K562 (cell line): ENCODE measurements at regions not wholly inside any gene's neighbourhood (a gene's known extent, or its start where the extent isn't known, plus 50 kb on each side); places are given as distances from the start of the nearest gene placed in this dataset.

Experiments
- ATAC-seq: fragments of 200-7000 bp; cut with Tn5 transposase; 3 replicates; pipeline ENCODE4 v1.9.1; 2020; ENCODE audit warnings: moderate library complexity
- BruUV-seq: library from RNA; stranded (reverse); fragments of 400-500 nt; replicated peaks from 2 replicates; lab custom pipeline; 2021; lab: Mats Ljungman, UMichigan
- CTCF ChIA-PET: fragments of 300-600 bp; formaldehyde crosslinking; extraction: SDS; loops from one replicate; lab custom pipeline; 2021; ENCODE audit warnings: low intra/inter-chr PET ratio; lab: Yijun Ruan, JAX
- POLR2A ChIA-PET: fragments of 300-600, 350-650 bp; sonication (Branson Sonifier 250); formaldehyde crosslinking; extraction: SDS; loops from one replicate; lab custom pipeline; 2021; ENCODE audit warnings: antibody characterized with exemption, inconsistent platforms; lab: Yijun Ruan, JAX
- DNase-seq, 4 experiments: peaks; one replicate each; pipeline versions ENCODE4 v3.0.0 to v3.0.0-alpha.2; 2011 to 2018; ENCODE audit warnings: low spot score in 3 of 4, mixed read lengths in 3 of 4; ENCODE audit errors: extremely low read depth in 1 of 4
- FAIRE-seq: peaks from 2 replicates; lab custom pipeline; 2011; peaks lifted over from hg19 to GRCh38; lab: Jason Lieb, UNC
- H2AFZ ChIP-seq: 2 replicates; pipeline ENCODE4 v1.6.0; 2011; ENCODE audit warnings: low read depth, low read length, control low read depth, inconsistent platforms
- H3K27ac ChIP-seq: fragments of 200-600 bp; 3 replicates; pipeline ENCODE4 v1.8.0; 2011; ENCODE audit warnings: low read depth, mild to moderate bottlenecking, control low read depth, inconsistent platforms, low read length, moderate library complexity, mixed read lengths; ENCODE audit errors: extremely low read depth
- H3K27me3 ChIP-seq, 2 experiments: fragments of 300-600 bp in 1 of 2; 2 replicates in 1 of 2; 3 replicates in 1 of 2; pipeline versions ENCODE4 v1.6.0 to v1.8.0; 2011; ENCODE audit warnings: inconsistent platforms in 2 of 2, low read length in 2 of 2, mild to moderate bottlenecking in 1 of 2, mixed read lengths in 1 of 2, moderate library complexity in 1 of 2; ENCODE audit not compliant: control insufficient read depth in 2 of 2, insufficient read depth in 2 of 2
- H3K36me3 ChIP-seq: fragments of 300-600 bp; 3 replicates; pipeline ENCODE4 v1.8.0; 2011; ENCODE audit warnings: mild to moderate bottlenecking, low read length, inconsistent platforms; ENCODE audit not compliant: control insufficient read depth, insufficient read depth
- H3K4me1 ChIP-seq, 2 experiments: fragments of 200-600 bp in 1 of 2; replicated peaks in 1 of 2; 2 replicates in 1 of 2; 3 replicates in 1 of 2; pipeline versions ENCODE4 v1.5.1 to v1.8.0; 2011; ENCODE audit warnings: inconsistent platforms in 2 of 2, low read length in 2 of 2, mild to moderate bottlenecking in 1 of 2, mixed read lengths in 1 of 2, moderate library complexity in 1 of 2; ENCODE audit not compliant: control insufficient read depth in 2 of 2, insufficient read depth in 2 of 2
- H3K4me2 ChIP-seq: 2 replicates; pipeline ENCODE4 v1.6.1; 2011; ENCODE audit warnings: low read length, control low read depth, inconsistent platforms, mixed read lengths; ENCODE audit not compliant: insufficient read depth
- H3K4me3 ChIP-seq: fragments of 200-600 bp; sonication (generic), shearing (Covaris generic); 2 replicates; pipeline ENCODE4 v1.5.1; 2016; ENCODE audit warnings: control low read depth, inconsistent platforms
- H3K79me2 ChIP-seq: fragments of 200-600 bp; 3 replicates; pipeline ENCODE4 v1.8.0; 2011; ENCODE audit warnings: low read length, inconsistent platforms; ENCODE audit not compliant: control insufficient read depth, insufficient read depth
- H3K9ac ChIP-seq, 2 experiments: 2 replicates each; pipeline versions ENCODE4 v1.6.0 to v1.6.1; 2011; ENCODE audit warnings: low read depth in 2 of 2, low read length in 2 of 2, control low read depth in 1 of 2, inconsistent platforms in 1 of 2, mild to moderate bottlenecking in 1 of 2, mixed read lengths in 1 of 2; ENCODE audit not compliant: insufficient read depth in 1 of 2
- H3K9me1 ChIP-seq: one replicate; pipeline ENCODE4 v1.6.0; 2011; ENCODE audit warnings: inconsistent platforms, mild to moderate bottlenecking, low read length, moderate library complexity; ENCODE audit not compliant: control insufficient read depth, insufficient read depth
- H3K9me3 ChIP-seq: replicated peaks from 2 replicates; pipeline ENCODE4 v1.5.1; 2011; ENCODE audit warnings: low read depth, low read length, inconsistent platforms; ENCODE audit not compliant: control insufficient read depth, insufficient read depth
- H4K20me1 ChIP-seq: replicated peaks from 2 replicates; pipeline ENCODE4 v1.6.1; 2011; ENCODE audit warnings: low read length, inconsistent platforms, mixed read lengths; ENCODE audit not compliant: control insufficient read depth, insufficient read depth
- EP400 ChIP-seq: fragments of 450-650 bp; IDR thresholded peaks from 2 replicates; pipeline ENCODE4 v1.6.1; 2017; ENCODE audit warnings: antibody characterized with exemption, mild to moderate bottlenecking, moderate library complexity
- HCFC1 ChIP-seq: IDR thresholded peaks from 2 replicates; pipeline ENCODE4 v1.6.1; 2012; ENCODE audit warnings: low read depth, low read length, improper control_type of control experiment
- KAT2B ChIP-seq: IDR thresholded peaks from one replicate; pipeline ENCODE4 v1.6.1; 2012; ENCODE audit warnings: low read depth, mild to moderate bottlenecking, control low read depth, inconsistent platforms, low read length, moderate library complexity
- KLF16 ChIP-seq: IDR thresholded peaks from 2 replicates; pipeline ENCODE4 v1.6.1; 2016; ENCODE audit warnings: antibody characterized with exemption
- MBD2 ChIP-seq: sonication (generic); IDR thresholded peaks from 2 replicates; pipeline ENCODE4 v1.6.1; 2016; ENCODE audit warnings: low read depth, borderline replicate concordance
- TAF7 ChIP-seq: fragments of 450-650 bp; IDR thresholded peaks from 2 replicates; pipeline ENCODE4 v1.6.1; 2016; ENCODE audit warnings: missing genetic modification characterization, missing compliant biosample characterization
- WGBS: fragments of 100-300 bp; shearing (Covaris generic); methylation state at CpG from one replicate; pipeline ENCODE4 v1.1.6; 2016; ENCODE audit warnings: low coverage, mixed read lengths; ENCODE audit not compliant: insufficient coverage; ENCODE audit errors: missing lambda C conversion rate; 5-methylcytosine and 5-hydroxymethylcytosine counted together
- in situ Hi-C: fragments of 300-500 bp; cut with MboI; formaldehyde crosslinking; loops from 4 replicates; pipeline ENCODE4 v1.15.0; 2018; ENCODE audit warnings: inconsistent platforms, mixed read lengths
- intact Hi-C: fragments of 100-400 bp; cut with micrococcal nuclease; formaldehyde crosslinking; loops from 2 replicates; pipeline ENCODE4 v1.14.2; 2022
- TF ChIP-seq, protein P1 (sequence below): sonication (generic); formaldehyde crosslinking; IDR thresholded peaks from 2 replicates; pipeline ENCODE4 v1.8.0; 2023; ENCODE audit warnings: missing genetic modification reagents, mild to moderate bottlenecking, borderline replicate concordance
- TF ChIP-seq, protein P2 (sequence below): fragments of 250-450 bp; sonication (Bioruptor Pico); IDR thresholded peaks from 2 replicates; pipeline ENCODE4 v1.8.0; 2022; ENCODE audit warnings: inconsistent platforms

DNA sequence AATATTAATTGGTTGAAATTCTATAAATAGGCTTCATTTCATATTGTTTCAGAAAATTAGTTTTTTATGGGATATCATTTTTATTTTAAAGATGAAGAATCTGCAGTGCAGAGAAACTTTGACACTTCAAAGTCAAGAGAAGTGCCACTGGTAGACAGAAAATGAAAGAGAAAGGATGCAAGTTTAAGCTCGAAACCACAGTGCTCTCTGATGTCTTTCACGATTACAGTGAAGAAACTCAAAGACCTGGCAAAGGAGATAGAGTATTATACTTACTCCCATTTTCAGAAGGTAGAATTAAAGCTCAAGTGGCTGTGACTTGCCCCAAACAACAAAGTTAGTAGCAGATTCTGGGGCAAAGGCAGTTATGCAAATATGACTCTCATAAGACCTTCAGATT lies 745.4 kb downstream of the TECRL start:
- no peaks in the 10 kb centered on the region for H3K36me3 ChIP-seq
- no peak overlapping the region for H3K4me3 ChIP-seq
- no peaks in the 10 kb centered on the region for H3K79me2 ChIP-seq
- in situ Hi-C loops, result no loop called here
- H3K27me3 ChIP-seq, result no peaks in the 10 kb centered on the region
- no peak overlapping the region for H3K9ac ChIP-seq
- FAIRE-seq (no peak), DNase-seq (no peak), ATAC-seq (no peak)
- H3K9me3 ChIP-seq, result no peaks in the 10 kb centered on the region
- H4K20me1 ChIP-seq, result no peaks in the 10 kb centered on the region
- TF ChIP-seq HCFC1 (no peak), EP400 (no peak), KLF16 (no peak)
- ChIA-PET POLR2A (no interaction called here), CTCF (no interaction called here)
- no TSS peak for BruUV-seq
- no peaks in the 10 kb centered on the region for H3K4me1 ChIP-seq
- no peaks in the 10 kb centered on the region for H3K9me1 ChIP-seq
- H2AFZ ChIP-seq, result no peak overlapping the region
- no peak overlapping the region for H3K27ac ChIP-seq
- intact Hi-C loops, result no loop called here
- 0% methylated on average over 2 of the region's 2 CpGs for WGBS
- H3K4me2 ChIP-seq, result no peak overlapping the region

DNA sequence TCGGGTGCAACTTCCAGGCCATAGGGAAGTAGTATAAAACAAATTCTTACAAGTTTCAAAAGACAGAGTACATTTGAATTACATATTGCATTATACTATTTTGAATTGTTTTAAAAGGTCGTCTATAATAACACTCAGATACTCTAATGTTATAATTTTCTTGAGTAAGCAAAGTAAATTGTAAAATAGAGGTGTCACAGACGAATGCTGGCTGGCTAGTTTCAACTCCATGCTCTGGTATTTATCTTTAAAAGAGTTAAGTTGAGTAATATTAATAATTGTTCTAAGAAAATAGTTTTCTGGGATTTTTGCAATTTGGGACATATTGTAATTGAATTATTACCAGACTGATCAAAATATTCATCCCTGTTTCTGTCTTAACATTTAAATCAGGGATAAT lies 764.9 kb downstream of the TECRL start:
- H3K27ac ChIP-seq, result no peak overlapping the region
- POLR2A ChIA-PET, result no interaction called here
- FAIRE-seq, result no peak
- TF ChIP-seq MBD2, result no peak
- TF ChIP-seq, protein P1, sequence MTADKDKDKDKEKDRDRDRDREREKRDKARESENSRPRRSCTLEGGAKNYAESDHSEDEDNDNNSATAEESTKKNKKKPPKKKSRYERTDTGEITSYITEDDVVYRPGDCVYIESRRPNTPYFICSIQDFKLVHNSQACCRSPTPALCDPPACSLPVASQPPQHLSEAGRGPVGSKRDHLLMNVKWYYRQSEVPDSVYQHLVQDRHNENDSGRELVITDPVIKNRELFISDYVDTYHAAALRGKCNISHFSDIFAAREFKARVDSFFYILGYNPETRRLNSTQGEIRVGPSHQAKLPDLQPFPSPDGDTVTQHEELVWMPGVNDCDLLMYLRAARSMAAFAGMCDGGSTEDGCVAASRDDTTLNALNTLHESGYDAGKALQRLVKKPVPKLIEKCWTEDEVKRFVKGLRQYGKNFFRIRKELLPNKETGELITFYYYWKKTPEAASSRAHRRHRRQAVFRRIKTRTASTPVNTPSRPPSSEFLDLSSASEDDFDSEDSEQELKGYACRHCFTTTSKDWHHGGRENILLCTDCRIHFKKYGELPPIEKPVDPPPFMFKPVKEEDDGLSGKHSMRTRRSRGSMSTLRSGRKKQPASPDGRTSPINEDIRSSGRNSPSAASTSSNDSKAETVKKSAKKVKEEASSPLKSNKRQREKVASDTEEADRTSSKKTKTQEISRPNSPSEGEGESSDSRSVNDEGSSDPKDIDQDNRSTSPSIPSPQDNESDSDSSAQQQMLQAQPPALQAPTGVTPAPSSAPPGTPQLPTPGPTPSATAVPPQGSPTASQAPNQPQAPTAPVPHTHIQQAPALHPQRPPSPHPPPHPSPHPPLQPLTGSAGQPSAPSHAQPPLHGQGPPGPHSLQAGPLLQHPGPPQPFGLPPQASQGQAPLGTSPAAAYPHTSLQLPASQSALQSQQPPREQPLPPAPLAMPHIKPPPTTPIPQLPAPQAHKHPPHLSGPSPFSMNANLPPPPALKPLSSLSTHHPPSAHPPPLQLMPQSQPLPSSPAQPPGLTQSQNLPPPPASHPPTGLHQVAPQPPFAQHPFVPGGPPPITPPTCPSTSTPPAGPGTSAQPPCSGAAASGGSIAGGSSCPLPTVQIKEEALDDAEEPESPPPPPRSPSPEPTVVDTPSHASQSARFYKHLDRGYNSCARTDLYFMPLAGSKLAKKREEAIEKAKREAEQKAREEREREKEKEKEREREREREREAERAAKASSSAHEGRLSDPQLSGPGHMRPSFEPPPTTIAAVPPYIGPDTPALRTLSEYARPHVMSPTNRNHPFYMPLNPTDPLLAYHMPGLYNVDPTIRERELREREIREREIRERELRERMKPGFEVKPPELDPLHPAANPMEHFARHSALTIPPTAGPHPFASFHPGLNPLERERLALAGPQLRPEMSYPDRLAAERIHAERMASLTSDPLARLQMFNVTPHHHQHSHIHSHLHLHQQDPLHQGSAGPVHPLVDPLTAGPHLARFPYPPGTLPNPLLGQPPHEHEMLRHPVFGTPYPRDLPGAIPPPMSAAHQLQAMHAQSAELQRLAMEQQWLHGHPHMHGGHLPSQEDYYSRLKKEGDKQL, result no peak
- TF ChIP-seq, protein P2, sequence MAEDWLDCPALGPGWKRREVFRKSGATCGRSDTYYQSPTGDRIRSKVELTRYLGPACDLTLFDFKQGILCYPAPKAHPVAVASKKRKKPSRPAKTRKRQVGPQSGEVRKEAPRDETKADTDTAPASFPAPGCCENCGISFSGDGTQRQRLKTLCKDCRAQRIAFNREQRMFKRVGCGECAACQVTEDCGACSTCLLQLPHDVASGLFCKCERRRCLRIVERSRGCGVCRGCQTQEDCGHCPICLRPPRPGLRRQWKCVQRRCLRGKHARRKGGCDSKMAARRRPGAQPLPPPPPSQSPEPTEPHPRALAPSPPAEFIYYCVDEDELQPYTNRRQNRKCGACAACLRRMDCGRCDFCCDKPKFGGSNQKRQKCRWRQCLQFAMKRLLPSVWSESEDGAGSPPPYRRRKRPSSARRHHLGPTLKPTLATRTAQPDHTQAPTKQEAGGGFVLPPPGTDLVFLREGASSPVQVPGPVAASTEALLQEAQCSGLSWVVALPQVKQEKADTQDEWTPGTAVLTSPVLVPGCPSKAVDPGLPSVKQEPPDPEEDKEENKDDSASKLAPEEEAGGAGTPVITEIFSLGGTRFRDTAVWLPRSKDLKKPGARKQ (CRISPR knock-in tag), result no peak
- TF ChIP-seq TAF7, result no peak
- no peak for TF ChIP-seq KAT2B

More for the DNA sequence above, 764.9 kb downstream of the TECRL start:
- Histone ChIP-seq H2AFZ (no peak overlapping the region), H3K27me3 (no peaks in the 10 kb centered on the region), H3K9ac (no peak overlapping the region), H3K4me3 (no peak overlapping the region), H3K36me3 (no peaks in the 10 kb centered on the region), H3K9me3 (no peaks in the 10 kb centered on the region; the same call in 1 of the 2 replicates), H3K79me2 (no peaks in the 10 kb centered on the region), H3K4me1 (no peaks in the 10 kb centered on the region), H3K4me2 (no peak overlapping the region), H3K9me1 (no peaks in the 10 kb centered on the region), H4K20me1 (no peaks in the 10 kb centered on the region)
- ATAC-seq (no peak), DNase-seq (no peak)
- WGBS, result 0% methylated on average over 3 of the region's 3 CpGs
- intact Hi-C loops, result no loop called here
- in situ Hi-C loops, result no loop called here
- CTCF ChIA-PET, result interaction anchor here (0.6 kb wide), 1 partner anchor 767 kb away, joined by 6 read pairs; no protein-coding TSS in a partner anchor
- no TSS peak for BruUV-seq
